Parathyroid adenoma (tissue), 2 donors: ENCODE measurements at regions not wholly inside any gene's neighbourhood (a gene's known extent, or its start where the extent isn't known, plus 50 kb on each side); places are given as distances from the start of the nearest gene placed in this dataset.

Experiments
- H2AFZ ChIP-seq: fragments of 300-600 bp; sonication (generic); one replicate; pipeline ENCODE4 v1.7.0; 2017; ENCODE audit warnings: antibody characterized with exemption, mild to moderate bottlenecking
- H3K27ac ChIP-seq: fragments of 300-600 bp; sonication (generic); one replicate; pipeline ENCODE4 v1.7.0; 2017
- H3K27me3 ChIP-seq: fragments of 300-600 bp; sonication (generic); one replicate; pipeline ENCODE4 v1.7.0; 2017; ENCODE audit warnings: low read length; ENCODE audit not compliant: control insufficient read depth, insufficient read depth
- H3K36me3 ChIP-seq: fragments of 300-600 bp; sonication (generic); one replicate; pipeline ENCODE4 v1.7.0; 2017; ENCODE audit warnings: low read length; ENCODE audit not compliant: control insufficient read depth, insufficient read depth
- H3K4me1 ChIP-seq: fragments of 300-600 bp; sonication (generic); one replicate; pipeline ENCODE4 v1.7.0; 2017; ENCODE audit warnings: control low read depth
- H3K4me2 ChIP-seq: fragments of 300-600 bp; sonication (generic); one replicate; pipeline ENCODE4 v1.7.0; 2017; ENCODE audit warnings: low read length
- H3K4me3 ChIP-seq: fragments of 300-600 bp; sonication (generic); one replicate; pipeline ENCODE4 v1.7.0; 2017; ENCODE audit warnings: low read depth, low read length
- H3K79me2 ChIP-seq: fragments of 300-600 bp; sonication (generic); one replicate; pipeline ENCODE4 v1.7.0; 2017; ENCODE audit warnings: control low read depth
- H3K9ac ChIP-seq: fragments of 300-600 bp; sonication (generic); one replicate; pipeline ENCODE4 v1.7.0; 2017; ENCODE audit warnings: mild to moderate bottlenecking
- H3K9me3 ChIP-seq: fragments of 300-600 bp; sonication (generic); one replicate; pipeline ENCODE4 v1.7.0; 2017; ENCODE audit warnings: low read length; ENCODE audit not compliant: control insufficient read depth
- CTCF ChIP-seq: fragments of 300-600 bp; sonication (generic); IDR thresholded peaks from one replicate; pipeline ENCODE4 v1.7.0; 2017; ENCODE audit warnings: antibody characterized with exemption, mild to moderate bottlenecking
- donor health status: primary hyperparathyroidism.

- Histone ChIP-seq H3K27me3 (no peaks in the 10 kb centered on the region), H3K4me2 (no peak overlapping the region), H3K79me2 (no peaks in the 10 kb centered on the region), H2AFZ (no peak overlapping the region), H3K4me1 (no peaks in the 10 kb centered on the region), H3K27ac (no peak overlapping the region), H3K36me3 (no peaks in the 10 kb centered on the region), H3K9ac (no peak overlapping the region), H3K9me3 (no peaks in the 10 kb centered on the region), H3K4me3 (no peak overlapping the region)
- TF ChIP-seq CTCF: no peak
These were observed 1787.4 kb upstream of the ADGRL3 start for GRCh38 chr4:59412739-59413138.

- H3K27me3 ChIP-seq: no peaks in the 10 kb centered on the region
- no peak overlapping the region for H3K4me3 ChIP-seq
These were observed 1744.4 kb upstream of the ADGRL3 start for GRCh38 chr4:59455751-59456150.

GRCh38 chr4:59457576-59457975 is 1742.5 kb upstream of the ADGRL3 start:
- Histone ChIP-seq H3K27ac (no peak overlapping the region), H3K4me2 (no peak overlapping the region), H3K79me2 (no peaks in the 10 kb centered on the region), H3K36me3 (no peaks in the 10 kb centered on the region), H3K4me1 (no peaks in the 10 kb centered on the region), H3K27me3 (no peaks in the 10 kb centered on the region), H3K4me3 (no peak overlapping the region), H3K9me3 (no peaks in the 10 kb centered on the region), H2AFZ (no peak overlapping the region), H3K9ac (no peak overlapping the region)
- no peak for TF ChIP-seq CTCF

More at GRCh38 chr4:59455751-59456150, 1744.4 kb upstream of the ADGRL3 start:
- no peaks in the 10 kb centered on the region for H3K4me1 ChIP-seq
- H3K79me2 ChIP-seq: no peaks in the 10 kb centered on the region
- H3K4me2 ChIP-seq: no peak overlapping the region
- no peak overlapping the region for H3K27ac ChIP-seq
- no peaks in the 10 kb centered on the region for H3K36me3 ChIP-seq
- no peak overlapping the region for H2AFZ ChIP-seq
- no peak overlapping the region for H3K9ac ChIP-seq
- no peaks in the 10 kb centered on the region for H3K9me3 ChIP-seq
- TF ChIP-seq CTCF: no peak

- no peak overlapping the region for H3K27ac ChIP-seq
- H3K4me3 ChIP-seq: no peak overlapping the region
- H2AFZ ChIP-seq: no peak overlapping the region
- H3K79me2 ChIP-seq: no peaks in the 10 kb centered on the region
- H3K9ac ChIP-seq: no peak overlapping the region
- TF ChIP-seq CTCF: no peak
- no peak overlapping the region for H3K4me2 ChIP-seq
- H3K36me3 ChIP-seq: no peaks in the 10 kb centered on the region
- no peaks in the 10 kb centered on the region for H3K27me3 ChIP-seq
- no peaks in the 10 kb centered on the region for H3K9me3 ChIP-seq
- H3K4me1 ChIP-seq: no peaks in the 10 kb centered on the region
These were observed 1715.2 kb upstream of the ADGRL3 start for GRCh38 chr4:59484944-59485343.

- H3K27ac ChIP-seq: no peak overlapping the region
- no peaks in the 10 kb centered on the region for H3K9me3 ChIP-seq
- TF ChIP-seq CTCF: no peak
- no peaks in the 10 kb centered on the region for H3K27me3 ChIP-seq
- H3K36me3 ChIP-seq: no peaks in the 10 kb centered on the region
- H3K79me2 ChIP-seq: no peaks in the 10 kb centered on the region
- no peak overlapping the region for H3K4me3 ChIP-seq
- H3K9ac ChIP-seq: no peak overlapping the region
- H3K4me2 ChIP-seq: no peak overlapping the region
- H3K4me1 ChIP-seq: no peaks in the 10 kb centered on the region
- no peak overlapping the region for H2AFZ ChIP-seq
These were observed 1700.0 kb upstream of the ADGRL3 start for GRCh38 chr4:59500103-59500502.
